SK-N-MC (cell line): ENCODE measurements at regions not wholly inside any gene's neighbourhood (a gene's known extent, or its start where the extent isn't known, plus 50 kb on each side); places are given as distances from the start of the nearest gene placed in this dataset.

ENCODE experiments used
- DNase-seq: peaks from one replicate; pipeline ENCODE4 v3.0.0-alpha.2; 2011; ENCODE audit warnings: low read depth, low spot score
- H3K27ac ChIP-seq: fragments of 200-600 bp; sonication (generic); 2 replicates; pipeline ENCODE4 v1.5.1; 2016; ENCODE audit warnings: mixed run types
- H3K36me3 ChIP-seq: fragments of 200-600 bp; sonication (generic); 2 replicates; pipeline ENCODE4 v1.6.1; 2017; ENCODE audit warnings: antibody characterized with exemption, low read length, mixed read lengths; ENCODE audit not compliant: insufficient read depth
- H3K4me3 ChIP-seq: fragments of 200-600 bp; sonication (generic); 2 replicates; pipeline ENCODE4 v1.5.1; 2016
- H3K9ac ChIP-seq: fragments of 200-600 bp; sonication (generic); 2 replicates; pipeline ENCODE4 v1.8.0; 2017; ENCODE audit warnings: mixed run types, mixed read lengths; ENCODE audit not compliant: insufficient read length
- H3K9me3 ChIP-seq: fragments of 200-600 bp; sonication (generic); 2 replicates; pipeline ENCODE4 v1.6.1; 2017; ENCODE audit warnings: low read depth, mild to moderate bottlenecking, antibody characterized with exemption, low read length, moderate library complexity, mixed read lengths
- EZH2 ChIP-seq: fragments of 200-600 bp; sonication (generic); IDR thresholded peaks from one replicate; pipeline ENCODE4 v1.6.1; 2017; ENCODE audit warnings: antibody characterized with exemption
- FOXP2 ChIP-seq: optimal IDR thresholded peaks from 2 replicates; pipeline ENCODE3; 2011; ENCODE audit warnings: mild to moderate bottlenecking, moderate library complexity; ENCODE audit not compliant: insufficient read depth; ENCODE audit errors: extremely low read length, control extremely low read depth
- POLR2AphosphoS5 ChIP-seq: IDR thresholded peaks from 2 replicates; pipeline ENCODE4 v1.6.1; 2012; ENCODE audit warnings: mild to moderate bottlenecking, low read depth, low read length, borderline replicate concordance

- DNase-seq: no peak
- Histone ChIP-seq H3K9ac (no peak overlapping the region), H3K27ac (peak overlapping the region; percentile 46; the same call in 1 of the 2 replicates), H3K4me3 (no peak overlapping the region), H3K9me3 (no peaks in the 10 kb centered on the region), H3K36me3 (no peaks in the 10 kb centered on the region)
- TF ChIP-seq POLR2AphosphoS5: no peak
- TF ChIP-seq EZH2: no peak
- TF ChIP-seq FOXP2: no peak
These were observed 147.6 kb upstream of the HS3ST3A1 start for GRCh38 chr17:13749166-13749890.

GRCh38 chr17:13749891-13750235 is 148.1 kb upstream of the HS3ST3A1 start:
- no peaks in the 10 kb centered on the region for H3K36me3 ChIP-seq
- no peak for DNase-seq
- peak overlapping the region; percentile 46; the same call in 1 of the 2 replicates for H3K27ac ChIP-seq
- H3K9ac ChIP-seq: no peak overlapping the region
- no peaks in the 10 kb centered on the region for H3K9me3 ChIP-seq
- H3K4me3 ChIP-seq: no peak overlapping the region
- TF ChIP-seq EZH2: no peak

GRCh38 chr17:13750816-13751793 is 149.4 kb upstream of the HS3ST3A1 start:
- H3K36me3 ChIP-seq: no peaks in the 10 kb centered on the region
- no peak for TF ChIP-seq FOXP2
- TF ChIP-seq EZH2: no peak
- TF ChIP-seq POLR2AphosphoS5: no peak
- H3K9me3 ChIP-seq: no peaks in the 10 kb centered on the region
- peak overlapping the region; percentile 28; the same call in 1 of the 2 replicates for H3K4me3 ChIP-seq
- no peak for DNase-seq
- no peak overlapping the region for H3K9ac ChIP-seq
- peak overlapping the region; percentile 62; the same call in 1 of the 2 replicates for H3K27ac ChIP-seq

GRCh38 chr17:13753154-13753553 is 151.4 kb upstream of the HS3ST3A1 start:
- no peak for DNase-seq
- TF ChIP-seq POLR2AphosphoS5 (no peak), FOXP2 (no peak), EZH2 (no peak)
- H3K36me3 ChIP-seq: no peaks in the 10 kb centered on the region
- no peak overlapping the region for H3K27ac ChIP-seq
- H3K4me3 ChIP-seq: no peak overlapping the region
- no peak overlapping the region for H3K9ac ChIP-seq
- no peaks in the 10 kb centered on the region for H3K9me3 ChIP-seq

- no peak overlapping the region for H3K9ac ChIP-seq
- no peak overlapping the region for H3K4me3 ChIP-seq
- H3K36me3 ChIP-seq: no peaks in the 10 kb centered on the region
- DNase-seq: no peak
- no peak for TF ChIP-seq EZH2
- no peak for TF ChIP-seq POLR2AphosphoS5
- no peak for TF ChIP-seq FOXP2
- no peak overlapping the region for H3K27ac ChIP-seq
- H3K9me3 ChIP-seq: no peaks in the 10 kb centered on the region
These were observed 152.0 kb upstream of the HS3ST3A1 start for GRCh38 chr17:13753771-13754170.

GRCh38 chr17:13755851-13756250 is 154.1 kb upstream of the HS3ST3A1 start:
- Histone ChIP-seq H3K4me3 (no peak overlapping the region), H3K9me3 (no peaks in the 10 kb centered on the region), H3K9ac (no peak overlapping the region), H3K36me3 (no peaks in the 10 kb centered on the region), H3K27ac (no peak overlapping the region)
- DNase-seq: no peak
- no peak for TF ChIP-seq POLR2AphosphoS5

GRCh38 chr17:13756763-13757162 is 155.0 kb upstream of the HS3ST3A1 start:
- Histone ChIP-seq H3K4me3 (no peak overlapping the region), H3K9ac (no peak overlapping the region), H3K36me3 (no peaks in the 10 kb centered on the region), H3K27ac (no peak overlapping the region), H3K9me3 (no peaks in the 10 kb centered on the region)
- TF ChIP-seq POLR2AphosphoS5 (no peak), EZH2 (no peak), FOXP2 (no peak)
- DNase-seq: no peak

GRCh38 chr17:13757871-13758270 is 156.1 kb upstream of the HS3ST3A1 start:
- Histone ChIP-seq H3K36me3 (no peaks in the 10 kb centered on the region), H3K9me3 (no peaks in the 10 kb centered on the region), H3K4me3 (no peak overlapping the region), H3K27ac (no peak overlapping the region), H3K9ac (no peak overlapping the region)
- DNase-seq: no peak
- TF ChIP-seq EZH2: no peak
- no peak for TF ChIP-seq POLR2AphosphoS5
- TF ChIP-seq FOXP2: no peak
